ENCODE measurements at regions not wholly inside any gene's neighbourhood (a gene's known extent, or its start where the extent isn't known, plus 50 kb on each side); places are given as distances from the start of the nearest gene placed in this dataset.

GRCh38 chr11:116093065-116093464 is 588.9 kb upstream of the CADM1 start:
- ChIA-PET CTCF (no interaction called here), POLR2A (no interaction called here)
- DNase-seq (ENCODE audit: extremely low spot score): no peak
- no peak for TF ChIP-seq CTCF (IDR thresholded peaks at IDR 0.05; ENCODE audit: control extremely low read depth, extremely low read depth, low read depth, missing control alignments)

GRCh38 chr11:116086426-116086825 is 582.2 kb upstream of the CADM1 start:
- no peak for DNase-seq (ENCODE audit: extremely low spot score)
- TF ChIP-seq CTCF (IDR thresholded peaks at IDR 0.05; ENCODE audit: control extremely low read depth, extremely low read depth, low read depth, missing control alignments): no peak
- ChIA-PET POLR2A (no interaction called here), CTCF (no interaction called here)

GRCh38 chr11:116085031-116085635 is 580.9 kb upstream of the CADM1 start:
- DNase-seq (ENCODE audit: extremely low spot score): no peak
- ChIA-PET POLR2A (no interaction called here), CTCF (interaction anchor here (1.0 to 1.6 kb wide), 5 partner anchors 11 to 96 kb away, joined by 3 to 7 read pairs (median 3); no protein-coding TSS in a partner anchor)
- TF ChIP-seq CTCF (IDR thresholded peaks at IDR 0.05; ENCODE audit: control extremely low read depth, extremely low read depth, low read depth, missing control alignments): no peak

GRCh38 chr11:116084511-116084910 is 580.3 kb upstream of the CADM1 start:
- no peak for TF ChIP-seq CTCF (IDR thresholded peaks at IDR 0.05; ENCODE audit: control extremely low read depth, extremely low read depth, low read depth, missing control alignments)
- ChIA-PET POLR2A (no interaction called here), CTCF (interaction anchor here (1.2 to 1.6 kb wide), 3 partner anchors 10 to 95 kb away, joined by 3 to 7 read pairs (median 3); no protein-coding TSS in a partner anchor)
- no peak for DNase-seq (ENCODE audit: extremely low spot score)

GRCh38 chr11:116082256-116082655 is 578.0 kb upstream of the CADM1 start:
- POLR2A ChIA-PET: no interaction called here
- no peak for TF ChIP-seq CTCF (IDR thresholded peaks at IDR 0.05; ENCODE audit: control extremely low read depth, extremely low read depth, low read depth, missing control alignments)
- no peak for DNase-seq (ENCODE audit: extremely low spot score)
- CTCF ChIA-PET: interaction anchor here (0.7 to 1.5 kb wide), 3 partner anchors 9 to 26 kb away, joined by 3 to 4 read pairs (median 3); no protein-coding TSS in a partner anchor

- CTCF ChIA-PET: interaction anchor here (1.0 to 3.5 kb wide), 6 partner anchors 11 to 161 kb away, joined by 3 to 20 read pairs (median 3); no protein-coding TSS in a partner anchor
- POLR2A ChIA-PET: no interaction called here
- no peak for DNase-seq (ENCODE audit: extremely low spot score)
- no peak for TF ChIP-seq CTCF (IDR thresholded peaks at IDR 0.05; ENCODE audit: control extremely low read depth, extremely low read depth, low read depth, missing control alignments)
Observed at GRCh38 chr11:116079580-116079979, 575.4 kb upstream of the CADM1 start.

Data from GM10248 (cell line).